NCI-H2171 treated with DMSO at 0.1 percent for 48 hours (cell line): ENCODE measurements at regions not wholly inside any gene's neighbourhood (a gene's known extent, or its start where the extent isn't known, plus 50 kb on each side); places are given as distances from the start of the nearest gene placed in this dataset.
A peak's percentile ranks its signal among the peaks of the same experiment; 100 is the strongest.

ENCODE experiments used
- DNase-seq: peaks from one replicate; lab custom pipeline; 2025; lab: John Stamatoyannopoulos, UW

GRCh38 chr1:108050911-108051629 lies 86.1 kb upstream of the VAV3 start:
- DNase-seq = peak; percentile 14

GRCh38 chr1:108050158-108050557 lies 85.2 kb upstream of the VAV3 start:
- no peak for DNase-seq

GRCh38 chr1:108049178-108049819 lies 84.3 kb upstream of the VAV3 start:
- DNase-seq = peak; percentile 15

- no peak for DNase-seq
Observed at GRCh38 chr1:108048301-108049177, 83.6 kb upstream of the VAV3 start.

- no peak for DNase-seq
Observed at GRCh38 chr1:108047085-108047484, 82.1 kb upstream of the VAV3 start.

GRCh38 chr1:108046026-108046425 lies 81.0 kb upstream of the VAV3 start:
- DNase-seq = no peak

GRCh38 chr1:108045460-108045859 lies 80.5 kb upstream of the VAV3 start:
- no peak for DNase-seq

- no peak for DNase-seq
Observed at GRCh38 chr1:108044318-108044717, 79.3 kb upstream of the VAV3 start.

GRCh38 chr1:108043707-108044106 lies 78.7 kb upstream of the VAV3 start:
- DNase-seq = no peak

- DNase-seq = no peak
Observed at GRCh38 chr1:108042610-108043009, 77.6 kb upstream of the VAV3 start.

- no peak for DNase-seq
Observed at GRCh38 chr1:108041360-108042142, 76.6 kb upstream of the VAV3 start.

GRCh38 chr1:108038653-108039236 lies 73.8 kb upstream of the VAV3 start:
- DNase-seq = no peak

GRCh38 chr1:108036796-108037562 lies 72.0 kb upstream of the VAV3 start:
- no peak for DNase-seq

GRCh38 chr1:108034396-108034795 lies 69.4 kb upstream of the VAV3 start:
- DNase-seq = no peak

- DNase-seq = no peak
Observed at GRCh38 chr1:108033550-108033951, 68.6 kb upstream of the VAV3 start.

GRCh38 chr1:108028841-108029388 lies 63.9 kb upstream of the VAV3 start:
- DNase-seq = no peak

- DNase-seq = no peak
Observed at GRCh38 chr1:108027389-108027788, 62.4 kb upstream of the VAV3 start.

GRCh38 chr1:108017698-108018097 lies 52.7 kb upstream of the VAV3 start:
- no peak for DNase-seq

GRCh38 chr1:108016451-108016920 lies 51.5 kb upstream of the VAV3 start:
- DNase-seq = peak; percentile 84
